ENCODE measurements at regions not wholly inside any gene's neighbourhood (a gene's known extent, or its start where the extent isn't known, plus 50 kb on each side); places are given as distances from the start of the nearest gene placed in this dataset.

DNA sequence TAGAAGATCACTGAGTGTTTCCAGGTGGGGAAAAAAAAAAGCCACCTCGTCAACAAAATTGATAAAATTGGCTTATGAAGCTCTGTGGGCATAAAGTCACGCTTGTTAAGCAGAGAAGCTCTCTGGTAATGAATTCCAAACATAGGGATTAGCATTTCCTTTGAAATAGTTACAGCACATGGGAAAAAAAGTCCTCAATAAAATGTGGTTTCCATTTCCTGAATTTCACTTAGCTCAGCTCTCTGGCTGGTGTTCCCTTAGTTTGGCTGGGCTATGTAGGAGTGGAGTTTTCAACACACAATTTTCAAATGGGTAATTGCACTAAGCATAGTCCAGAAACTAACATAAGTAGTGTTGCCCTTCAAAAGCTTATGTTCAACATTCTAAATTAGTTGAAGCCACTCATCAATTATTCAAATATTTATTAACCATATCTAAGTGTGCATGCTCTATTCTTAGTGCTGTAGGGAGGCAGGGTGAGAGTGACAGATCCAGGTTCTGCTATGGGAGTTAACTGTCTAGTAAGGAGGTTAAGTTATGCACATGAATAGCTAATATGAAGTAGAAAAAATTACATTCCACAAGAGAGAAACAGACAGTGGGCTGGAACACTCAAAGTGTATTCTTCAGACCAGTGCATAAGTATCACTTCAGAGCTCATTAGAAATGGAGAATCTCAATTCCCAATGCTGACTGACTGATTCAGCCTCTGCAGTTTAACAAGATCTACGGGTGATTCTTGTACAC lies 445.7 kb downstream of the SMARCA1 start:
- no peak for DNase-seq (ENCODE audit: low spot score)

DNA sequence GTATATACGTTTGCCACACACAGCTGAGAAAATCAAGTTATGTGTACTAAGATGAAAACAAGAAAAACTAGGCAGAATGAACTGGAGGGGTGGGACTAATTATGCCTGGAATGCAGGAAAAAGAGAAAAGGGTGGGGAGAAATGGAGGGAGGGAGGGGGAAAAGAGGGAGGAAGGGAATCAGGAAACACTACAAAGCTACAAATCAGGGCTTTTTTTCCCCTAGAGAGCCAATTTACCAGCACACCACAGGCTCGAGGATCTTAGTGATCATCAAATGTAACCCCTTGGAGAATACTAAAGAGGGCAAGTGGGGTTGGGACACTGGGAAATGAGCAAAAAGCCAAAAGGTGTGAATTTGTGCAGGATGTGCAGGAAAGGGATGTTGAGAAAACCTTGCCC lies 451.9 kb downstream of the SMARCA1 start:
- no peak for DNase-seq (ENCODE audit: low spot score)

DNA sequence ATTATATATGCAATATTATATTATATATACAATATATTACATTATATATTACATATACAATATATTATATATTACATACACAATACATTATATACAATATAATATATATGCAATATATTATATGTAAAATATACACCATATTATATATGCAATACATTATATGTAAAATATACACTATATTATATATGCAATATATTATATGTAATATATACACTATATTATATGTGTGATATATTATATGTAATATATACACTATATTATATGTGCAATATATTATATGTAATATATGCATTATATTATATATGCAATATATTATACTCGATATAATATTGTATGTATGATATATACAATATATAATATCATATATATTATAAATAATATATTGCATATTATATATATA lies 457.4 kb downstream of the SMARCA1 start:
- DNase-seq (ENCODE audit: low spot score) = no peak

DNA sequence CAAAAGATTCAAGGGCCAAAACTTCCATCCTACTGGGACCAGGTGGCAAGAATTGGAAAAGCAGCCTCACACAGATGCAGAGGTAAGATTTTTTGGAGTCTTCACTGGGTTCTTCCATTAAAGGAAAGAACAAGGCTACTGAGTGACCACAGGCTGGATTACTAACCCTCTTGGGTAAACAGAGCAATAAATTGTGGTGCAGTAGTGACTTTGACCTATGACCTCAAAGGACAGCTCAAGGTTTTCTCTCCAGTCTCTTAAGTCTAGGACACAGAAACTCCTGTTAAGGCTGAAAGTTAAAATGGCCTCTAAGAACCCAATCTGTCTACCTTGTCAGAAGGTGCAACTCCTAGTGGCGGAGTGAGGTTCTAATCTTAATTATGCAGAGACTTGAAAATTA lies 464.9 kb downstream of the SMARCA1 start:
- DNase-seq (ENCODE audit: low spot score) = no peak

DNA sequence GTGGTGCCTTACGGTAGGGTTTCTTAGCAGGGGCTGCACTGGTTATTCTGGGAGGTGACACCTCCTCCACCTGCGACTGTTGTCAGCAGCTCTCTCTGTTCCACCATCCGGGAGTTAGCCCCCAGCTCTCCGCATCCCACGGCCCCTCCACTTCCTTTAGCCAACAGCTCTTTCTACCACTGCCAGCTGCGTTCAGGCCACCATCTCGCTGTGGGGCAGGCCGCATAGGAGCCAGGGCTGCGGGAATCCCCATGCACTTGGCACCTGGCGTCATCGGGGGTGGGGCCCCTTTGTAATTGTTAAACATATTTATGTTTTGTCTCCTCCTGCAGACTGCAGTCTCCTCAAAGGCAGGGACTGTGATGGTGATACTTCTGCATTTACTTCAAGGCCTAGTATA lies 480.2 kb downstream of the SMARCA1 start:
- no peak for DNase-seq (ENCODE audit: low spot score)

DNA sequence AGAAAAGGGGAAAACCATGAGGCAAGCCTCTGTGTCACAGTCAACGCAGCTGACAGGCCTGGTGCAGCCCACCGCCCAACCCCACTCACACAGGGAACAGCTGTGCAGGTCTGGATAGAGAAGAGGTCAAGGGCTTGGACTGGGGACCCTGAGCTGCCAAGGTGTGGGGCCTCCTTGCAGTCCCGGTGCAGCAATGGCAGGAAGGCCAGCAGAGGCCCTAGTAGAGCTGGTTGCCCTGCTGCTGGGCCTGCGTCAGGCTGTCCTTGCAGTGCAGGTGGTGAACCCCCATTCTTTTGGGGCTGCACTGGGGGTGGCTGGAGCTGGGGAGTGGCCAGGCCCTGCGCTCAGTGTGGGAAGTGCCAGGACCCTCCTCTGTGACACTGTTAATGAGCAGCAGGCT lies 482.0 kb downstream of the SMARCA1 start:
- DNase-seq (ENCODE audit: low spot score) = no peak

DNA sequence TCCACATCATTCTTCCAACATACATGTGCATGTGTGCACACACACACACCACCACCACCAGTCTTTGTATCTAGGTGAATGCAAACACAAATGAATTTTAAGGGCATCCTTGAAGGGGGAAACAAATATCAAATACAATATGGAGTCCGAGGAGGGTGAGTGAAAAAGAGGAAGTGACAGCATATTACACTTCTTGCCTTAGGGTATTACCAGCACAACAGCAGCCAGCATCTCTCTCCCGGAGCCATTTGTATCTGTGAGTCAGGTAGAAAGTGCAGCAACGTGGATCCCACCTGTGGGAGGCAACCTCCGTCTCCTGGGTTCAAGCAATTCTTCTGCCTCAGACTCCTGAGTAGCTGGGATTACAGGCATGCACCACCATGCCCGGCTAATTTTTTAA lies 483.2 kb downstream of the SMARCA1 start:
- DNase-seq (ENCODE audit: low spot score) = no peak

DNA sequence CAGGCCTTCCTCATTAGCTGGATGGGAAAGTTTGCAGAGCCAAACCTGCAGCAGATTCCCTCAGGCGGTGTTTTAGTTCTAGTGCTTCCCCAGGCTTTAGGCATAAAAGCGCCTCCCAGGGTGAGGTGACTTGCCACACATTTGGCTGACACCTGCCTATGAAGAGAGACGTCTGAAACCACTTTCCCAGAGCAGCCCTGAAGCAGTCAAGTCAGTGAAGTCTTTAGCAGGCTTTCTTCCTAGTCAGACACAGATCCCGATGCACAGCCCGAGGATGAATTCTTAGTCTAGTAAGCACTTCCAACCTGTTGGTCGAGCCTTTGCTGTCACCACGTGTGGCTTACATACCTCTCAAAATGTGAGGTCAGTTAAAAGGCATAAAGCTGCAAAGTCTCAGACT lies 484.1 kb downstream of the SMARCA1 start:
- DNase-seq (ENCODE audit: low spot score) = no peak

DNA sequence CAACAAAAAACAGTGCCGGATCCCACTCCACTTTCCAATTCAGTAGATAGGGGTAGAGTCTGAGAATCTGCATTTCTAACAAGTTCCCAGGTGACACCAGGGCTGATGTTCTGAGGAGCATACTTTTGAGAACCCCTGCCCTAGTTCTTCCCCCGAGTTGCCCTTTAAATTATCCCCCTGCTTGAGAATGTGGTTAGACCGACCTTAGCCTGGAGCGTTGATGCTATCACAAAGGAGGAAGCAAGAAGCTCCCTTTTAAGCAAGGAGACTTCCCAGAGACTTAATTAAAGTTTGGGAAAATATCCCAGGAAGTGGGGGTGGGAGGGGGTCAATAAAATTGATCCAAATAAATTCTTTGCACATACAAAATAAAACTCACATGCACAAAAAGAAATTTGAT lies 485.9 kb downstream of the SMARCA1 start:
- DNase-seq (ENCODE audit: low spot score) = no peak

DNA sequence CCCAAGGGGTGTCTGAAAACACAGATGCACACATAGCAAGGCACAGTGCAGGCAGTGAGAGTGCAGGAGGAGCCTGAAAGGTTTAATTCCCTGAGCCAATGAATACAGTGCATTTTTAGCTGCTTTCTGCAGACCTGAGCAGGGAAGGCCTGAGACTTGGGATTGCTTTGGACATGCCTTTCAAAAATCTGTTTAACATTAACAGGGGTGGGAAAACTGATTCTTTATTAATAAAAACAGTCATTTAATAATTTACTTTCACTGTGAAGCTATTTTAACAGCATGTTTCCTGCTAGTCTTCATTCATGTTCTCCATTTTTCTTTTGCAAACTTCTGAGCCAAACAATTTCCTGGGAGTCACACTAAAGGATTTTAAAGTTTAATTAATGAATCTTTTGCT lies 488.1 kb downstream of the SMARCA1 start:
- DNase-seq (ENCODE audit: low spot score) = no peak

DNA sequence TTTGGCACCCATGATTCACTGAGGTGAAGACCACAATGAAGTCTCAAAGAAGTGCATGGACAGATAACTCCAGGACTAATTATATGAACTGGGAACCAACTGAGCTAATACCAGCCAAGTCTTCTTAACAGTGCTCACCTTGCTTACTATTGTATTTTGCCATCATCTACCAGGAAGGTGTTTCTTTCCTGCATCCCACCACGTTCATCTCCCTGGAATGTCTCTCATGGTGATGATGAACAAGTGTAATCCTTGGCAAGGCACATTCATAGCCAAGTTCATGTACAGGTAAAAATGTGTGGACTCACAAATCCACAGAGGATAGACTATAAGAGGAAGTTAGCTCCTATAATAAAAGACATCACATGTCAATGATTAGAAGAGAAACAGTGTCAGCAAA lies 489.1 kb downstream of the SMARCA1 start:
- no peak for DNase-seq (ENCODE audit: low spot score)

DNA sequence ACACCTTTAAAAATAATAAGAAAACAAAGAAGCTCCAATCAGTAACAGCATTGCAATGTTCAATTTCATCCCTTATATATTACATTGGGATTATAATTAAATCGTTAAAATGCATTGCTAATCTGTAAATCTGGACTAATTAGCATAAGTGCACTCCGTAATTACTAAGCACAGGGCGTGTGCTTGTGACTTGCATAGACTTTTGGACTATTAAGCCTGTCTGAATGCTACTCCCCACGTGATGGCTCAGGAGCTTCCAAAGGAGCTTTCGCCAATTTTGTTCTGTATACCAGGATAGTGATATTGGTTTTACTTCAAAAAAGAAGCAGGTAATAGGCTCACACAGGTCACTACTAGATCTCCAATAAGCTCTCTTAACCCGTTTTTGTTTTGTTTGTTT lies 497.1 kb downstream of the SMARCA1 start:
- DNase-seq (ENCODE audit: low spot score) = no peak

DNA sequence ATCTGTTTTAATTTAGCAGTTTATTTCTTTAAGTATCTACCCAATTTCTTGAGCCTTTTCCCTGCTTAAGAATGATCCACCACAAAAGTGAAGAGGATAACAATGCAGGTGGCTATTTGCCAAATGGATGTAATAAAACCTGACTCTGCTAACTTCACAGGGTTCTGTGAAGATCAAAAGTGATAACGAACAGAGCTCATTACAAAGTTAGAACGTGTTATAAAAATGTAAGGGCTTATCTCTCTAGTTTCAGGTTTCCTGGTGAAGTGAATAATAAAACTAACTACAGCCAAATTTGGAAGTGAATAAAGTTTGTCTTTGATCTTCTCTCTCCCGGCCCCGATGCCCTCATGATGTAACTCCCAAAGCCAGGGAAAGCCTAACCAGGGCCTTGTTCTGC lies 497.9 kb downstream of the SMARCA1 start:
- DNase-seq (ENCODE audit: low spot score) = no peak

DNA sequence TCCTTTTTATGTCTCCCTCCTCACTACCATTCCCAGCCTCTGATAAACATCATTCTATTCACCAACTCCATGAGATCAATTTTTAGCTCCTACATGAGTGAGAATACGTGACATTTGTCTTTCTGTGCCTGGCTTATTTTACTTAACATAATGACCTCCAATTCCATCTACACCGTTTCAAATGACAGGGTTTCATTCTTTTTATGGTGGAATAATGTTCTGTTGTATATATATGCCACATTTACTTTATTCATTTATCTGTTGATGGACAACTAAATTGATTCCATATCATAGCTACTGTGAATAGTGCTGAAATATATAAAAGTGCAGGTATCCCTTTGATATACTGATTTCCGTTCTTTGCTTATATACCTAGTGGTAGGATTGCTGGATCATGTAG lies 503.9 kb downstream of the SMARCA1 start:
- no peak for DNase-seq (ENCODE audit: low spot score)

DNA sequence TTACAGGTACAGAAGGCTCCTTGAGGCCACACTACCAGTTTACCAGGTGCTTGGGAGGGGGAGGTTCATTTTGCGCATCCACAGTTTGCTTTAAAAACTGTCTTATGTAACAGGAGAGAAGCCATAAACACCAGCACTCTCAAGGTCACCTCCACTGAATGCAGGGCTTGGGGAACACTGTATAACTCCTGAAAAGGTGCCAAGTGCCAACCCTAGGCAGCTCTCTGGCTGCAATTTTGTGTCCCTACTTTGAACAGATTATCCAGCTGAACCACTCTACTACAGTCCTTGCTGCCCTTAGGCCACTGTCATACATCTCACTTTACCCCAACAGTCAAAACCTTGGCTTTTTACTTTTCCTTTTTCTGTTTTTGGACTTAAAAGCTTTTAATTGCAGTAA lies 507.9 kb downstream of the SMARCA1 start:
- DNase-seq (ENCODE audit: low spot score) = no peak

DNA sequence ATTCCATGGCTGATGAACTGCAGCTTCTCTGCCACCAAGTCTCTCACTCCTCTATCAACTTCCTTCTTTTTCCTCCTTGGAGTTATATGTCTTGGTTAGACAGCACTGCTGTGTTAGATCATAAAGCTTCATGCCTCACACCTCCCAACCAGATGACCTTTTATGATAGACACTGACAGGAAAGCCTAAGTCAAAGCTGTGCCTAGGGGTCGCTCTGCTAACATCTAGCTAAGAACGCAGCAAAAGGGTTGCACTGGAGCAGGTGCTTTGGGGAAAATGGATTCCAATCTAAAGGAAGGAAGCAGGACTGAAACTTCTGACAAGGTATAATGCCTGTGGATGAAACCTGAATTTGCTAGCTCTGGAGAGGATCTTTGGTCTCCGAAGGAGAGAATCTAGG lies 509.7 kb downstream of the SMARCA1 start:
- DNase-seq (ENCODE audit: low spot score) = no peak

DNA sequence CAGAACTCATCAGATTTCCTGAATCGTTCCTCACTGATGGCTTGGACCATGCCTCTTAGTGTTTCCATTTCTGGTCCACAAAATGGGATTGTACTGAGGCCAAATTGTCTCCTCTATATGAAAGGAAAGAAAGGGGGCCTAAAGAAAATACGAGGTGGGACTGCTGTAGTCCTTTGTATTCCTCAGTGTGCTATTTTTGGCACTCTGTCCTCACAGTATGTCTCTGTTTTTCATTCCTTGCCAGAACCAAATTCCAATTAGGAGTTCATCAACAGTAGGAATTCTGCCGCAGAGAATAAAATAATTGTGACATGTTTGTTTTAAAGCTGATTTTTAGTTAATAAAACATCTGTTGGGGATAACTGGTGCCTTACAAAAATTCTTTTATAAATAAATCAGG lies 515.7 kb downstream of the SMARCA1 start:
- DNase-seq (ENCODE audit: low spot score) = no peak

DNA sequence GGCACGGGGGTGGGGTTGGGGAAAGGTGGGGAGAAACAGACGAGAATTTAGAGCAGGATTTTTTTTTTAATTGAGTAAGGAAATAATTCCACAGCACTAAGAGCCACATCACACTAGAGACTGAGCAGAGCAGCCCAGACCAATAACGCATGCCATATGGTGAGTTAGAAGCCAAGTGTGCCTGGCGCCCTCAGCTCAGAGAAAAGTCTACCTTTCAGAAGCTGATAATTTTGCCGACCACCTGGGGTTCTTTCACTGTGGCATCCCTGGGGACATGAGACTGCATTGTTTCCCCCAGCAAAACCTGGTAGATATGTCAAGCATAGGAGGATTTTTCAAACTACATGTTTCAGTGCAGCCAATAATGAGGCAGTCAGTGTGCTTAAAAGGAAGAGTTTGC lies 516.8 kb downstream of the SMARCA1 start:
- DNase-seq (ENCODE audit: low spot score) = no peak

DNA sequence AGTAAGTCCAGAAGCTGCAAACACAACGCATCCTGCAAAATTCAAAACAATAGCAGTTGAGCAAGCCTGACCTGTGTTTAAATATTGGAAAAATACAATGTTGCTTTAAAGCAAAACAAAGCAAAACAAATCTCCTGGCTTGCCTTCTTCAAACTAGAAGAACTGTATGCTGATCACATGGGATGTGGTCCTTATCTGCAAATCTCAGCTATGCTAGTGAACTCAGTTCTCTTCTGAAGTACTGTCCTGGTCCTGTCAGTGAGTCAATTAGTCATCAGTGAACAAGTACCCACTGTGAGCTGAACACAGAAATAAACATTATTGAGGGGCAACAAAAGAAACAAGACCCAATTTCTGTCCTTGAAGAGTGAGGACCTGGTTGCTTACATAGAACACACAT lies 522.5 kb downstream of the SMARCA1 start:
- no peak for DNase-seq (ENCODE audit: low spot score)

DNA sequence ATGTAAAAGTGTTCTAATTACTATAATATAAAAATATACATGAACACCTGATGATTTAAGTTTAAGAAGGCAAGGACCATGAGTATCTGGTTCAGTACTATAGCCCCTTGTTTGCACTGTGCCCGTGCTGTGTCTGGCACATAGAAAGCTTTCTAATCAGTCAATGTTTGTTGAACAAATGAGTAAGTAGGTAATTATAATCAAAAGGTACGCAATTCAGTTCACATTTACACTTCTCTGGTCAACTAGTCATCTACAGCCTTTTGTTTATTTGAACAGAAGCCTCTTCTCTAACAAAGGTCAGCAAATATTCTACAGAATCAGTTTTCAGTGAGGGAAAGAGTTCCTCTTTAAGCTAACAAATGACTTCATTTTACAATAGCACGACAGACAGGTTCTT lies 523.3 kb downstream of the SMARCA1 start:
- DNase-seq (ENCODE audit: low spot score) = no peak

DNA sequence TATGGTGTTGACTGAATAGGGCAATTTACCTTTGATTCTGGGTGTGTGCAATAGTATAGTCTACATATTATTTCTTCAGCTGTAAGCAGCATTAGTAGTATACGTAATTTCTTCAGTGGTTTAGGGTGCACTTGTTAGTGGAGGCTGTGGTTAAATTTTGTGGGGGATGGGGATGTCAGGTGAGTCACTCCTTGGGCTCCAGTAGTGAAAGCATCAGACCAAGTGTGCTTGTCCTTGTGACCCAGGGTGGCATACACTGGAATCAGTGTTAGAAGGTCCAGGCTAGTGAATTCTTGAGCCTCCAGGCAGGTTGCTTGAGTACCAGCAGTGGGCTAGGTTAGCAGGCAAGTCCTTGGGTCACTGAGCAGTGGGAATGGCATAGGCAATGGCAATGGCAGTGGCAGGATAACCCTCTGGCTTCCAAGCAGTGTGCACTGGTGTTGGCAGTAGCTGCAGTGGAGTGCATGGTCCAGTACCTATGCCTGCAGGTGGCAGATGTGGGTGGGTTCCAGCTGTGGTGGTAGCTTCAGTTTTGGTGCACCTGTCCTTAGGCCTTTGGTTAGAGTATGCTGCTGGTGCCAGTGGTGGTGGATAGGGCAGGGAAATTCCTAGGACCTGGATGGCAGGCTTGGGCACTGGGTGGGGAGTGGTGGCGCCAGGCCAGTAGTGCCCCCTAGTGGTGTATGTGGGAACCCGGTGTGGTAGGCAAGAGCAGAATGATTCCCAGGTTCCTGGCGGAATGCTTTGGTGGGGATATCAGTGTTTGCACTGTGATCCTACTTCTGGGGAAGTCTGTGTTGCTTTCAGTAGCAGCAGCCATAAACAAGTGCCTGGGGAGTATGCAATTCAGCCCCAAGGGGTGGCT lies 531.0 kb downstream of the SMARCA1 start:
- DNase-seq (ENCODE audit: low spot score) = no peak

DNA sequence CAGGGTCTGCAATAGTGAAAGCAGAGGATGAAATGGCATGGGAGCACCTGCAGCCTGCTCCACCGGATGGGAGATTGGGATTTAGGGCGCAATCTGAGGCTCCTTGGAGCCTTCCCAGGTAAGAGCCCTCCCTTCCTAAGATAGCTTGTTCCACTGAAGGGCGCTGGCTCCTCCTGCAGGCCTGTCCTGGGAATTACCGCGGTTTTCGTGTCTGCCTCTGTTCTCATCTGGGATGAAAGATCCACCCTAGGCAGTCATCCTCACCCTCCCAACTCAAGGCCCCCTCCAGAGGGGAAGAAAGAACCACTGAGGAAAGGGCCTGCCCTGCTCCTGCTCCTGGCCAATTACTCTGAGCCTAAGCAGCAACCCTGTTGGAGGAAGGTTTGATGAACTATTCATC lies 547.5 kb downstream of the SMARCA1 start:
- DNase-seq (ENCODE audit: low spot score) = no peak

DNA sequence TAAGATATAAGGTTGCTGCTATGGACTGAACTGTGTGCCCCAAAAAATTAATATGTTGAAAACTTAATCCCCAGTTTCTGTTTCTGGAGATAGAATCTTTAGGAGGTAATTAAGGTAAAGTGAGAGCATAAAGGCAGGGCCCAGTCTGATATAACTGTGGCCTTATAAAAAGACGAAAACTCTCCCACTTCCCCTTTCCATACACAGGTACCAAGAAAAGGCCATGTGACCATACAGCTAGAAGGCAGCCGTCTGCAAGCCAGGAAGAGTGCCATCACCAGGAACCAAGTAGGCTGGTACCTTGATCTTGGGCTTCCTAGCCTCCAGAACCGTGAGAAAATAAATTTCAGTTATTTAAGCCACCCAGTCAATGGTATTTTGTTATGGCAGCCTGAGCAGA lies 550.3 kb downstream of the SMARCA1 start:
- DNase-seq (ENCODE audit: low spot score) = no peak

DNA sequence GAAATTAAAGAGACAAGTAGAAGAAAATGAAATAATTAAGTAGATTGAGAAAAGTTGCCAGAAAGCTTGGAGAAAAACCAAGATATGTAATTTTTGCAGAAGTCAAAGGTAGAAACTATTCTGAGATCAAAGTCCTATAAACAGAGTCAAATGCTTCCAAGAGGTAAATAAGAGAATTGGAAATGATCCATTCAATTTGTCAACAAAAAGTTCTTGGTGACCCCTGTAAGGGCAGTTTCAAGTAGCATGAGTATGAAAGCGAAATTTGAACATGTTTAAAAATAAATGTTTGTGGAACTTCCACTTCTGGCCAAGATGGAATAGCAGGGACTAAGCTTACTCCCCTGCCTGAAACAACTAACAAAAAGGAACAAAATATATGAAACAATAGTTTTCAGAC lies 562.0 kb downstream of the SMARCA1 start:
- DNase-seq (ENCODE audit: low spot score) = no peak

Data from putamen (tissue), 1 donor.